Chondrocyte (in vitro differentiated cells): ENCODE measurements at regions not wholly inside any gene's neighbourhood (a gene's known extent, or its start where the extent isn't known, plus 50 kb on each side); places are given as distances from the start of the nearest gene placed in this dataset.

Source experiments
- DNase-seq: peaks from one replicate; pipeline ENCODE4 v3.0.0; 2021; ENCODE audit warnings: mixed read lengths, low spot score
- H3K27ac Mint-ChIP-seq: one replicate; pipeline ENCODE4 v1.8.0; 2021; ENCODE audit warnings: mild to moderate bottlenecking, moderate library complexity, mixed read lengths; ENCODE audit not compliant: unreplicated experiment
- H3K27me3 Mint-ChIP-seq: 2 replicates; pipeline ENCODE4 v1.8.0; 2021; ENCODE audit warnings: low read depth, mixed read lengths
- H3K36me3 Mint-ChIP-seq: 2 replicates; pipeline ENCODE4 v1.8.0; 2021; ENCODE audit warnings: low read depth, mixed read lengths
- H3K4me1 Mint-ChIP-seq: 2 replicates; pipeline ENCODE4 v1.8.0; 2021; ENCODE audit warnings: low read depth, mild to moderate bottlenecking, mixed read lengths
- H3K4me3 Mint-ChIP-seq: one replicate; pipeline ENCODE4 v1.8.0; 2021; ENCODE audit warnings: mild to moderate bottlenecking, moderate library complexity, mixed read lengths; ENCODE audit not compliant: unreplicated experiment
- H3K9me3 Mint-ChIP-seq: 2 replicates; pipeline ENCODE4 v1.8.0; 2021; ENCODE audit warnings: low read depth, mixed read lengths
- TF ChIP-seq, protein P1 (sequence below): fragments of 200-600 bp; sonication (generic); IDR thresholded peaks from 2 replicates; pipeline ENCODE4 v1.5.0; 2021; ENCODE audit warnings: antibody characterized with exemption, mild to moderate bottlenecking, moderate library complexity

DNA sequence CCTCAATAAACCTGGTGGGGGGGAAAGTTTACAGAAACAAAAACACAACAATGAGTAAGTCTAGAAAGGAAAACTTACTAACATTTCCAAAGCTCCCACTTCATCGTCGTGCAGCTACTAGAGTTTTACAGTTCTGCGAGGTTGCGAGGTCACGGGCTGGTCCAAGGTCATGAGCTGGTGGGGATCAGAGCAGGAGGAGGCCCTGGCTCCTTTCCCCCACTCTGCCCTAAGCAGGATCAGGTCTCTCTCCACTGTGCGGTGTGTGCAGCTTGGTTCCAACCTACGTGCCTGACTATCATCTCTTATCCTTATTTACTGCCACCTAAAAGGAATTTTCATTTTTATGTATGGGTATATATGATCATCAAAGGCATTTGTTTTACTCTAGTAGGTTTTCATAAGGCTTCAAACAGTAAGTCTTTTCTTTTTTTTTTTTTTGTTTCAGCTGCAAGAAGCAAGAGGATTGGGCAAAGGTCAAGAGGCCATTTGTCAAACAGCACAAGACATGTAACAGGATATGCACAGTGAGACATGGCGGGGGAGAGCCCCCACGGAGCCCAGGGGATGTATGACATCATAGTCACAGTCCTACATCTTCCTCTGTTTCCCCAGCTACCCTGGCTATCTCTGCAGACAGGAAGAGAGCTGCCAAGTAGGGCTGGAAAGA, 76.6 kb upstream of the POMP start:
- Mint-ChIP-seq H3K36me3 (no peaks in the 10 kb centered on the region), H3K27ac (no peak overlapping the region), H3K27me3 (no peaks in the 10 kb centered on the region), H3K4me3 (no peak overlapping the region), H3K9me3 (peaks cover 2% of the 10 kb centered on the region), H3K4me1 (peaks cover 23% of the 10 kb centered on the region)
- no peak for DNase-seq
- TF ChIP-seq, protein P1, sequence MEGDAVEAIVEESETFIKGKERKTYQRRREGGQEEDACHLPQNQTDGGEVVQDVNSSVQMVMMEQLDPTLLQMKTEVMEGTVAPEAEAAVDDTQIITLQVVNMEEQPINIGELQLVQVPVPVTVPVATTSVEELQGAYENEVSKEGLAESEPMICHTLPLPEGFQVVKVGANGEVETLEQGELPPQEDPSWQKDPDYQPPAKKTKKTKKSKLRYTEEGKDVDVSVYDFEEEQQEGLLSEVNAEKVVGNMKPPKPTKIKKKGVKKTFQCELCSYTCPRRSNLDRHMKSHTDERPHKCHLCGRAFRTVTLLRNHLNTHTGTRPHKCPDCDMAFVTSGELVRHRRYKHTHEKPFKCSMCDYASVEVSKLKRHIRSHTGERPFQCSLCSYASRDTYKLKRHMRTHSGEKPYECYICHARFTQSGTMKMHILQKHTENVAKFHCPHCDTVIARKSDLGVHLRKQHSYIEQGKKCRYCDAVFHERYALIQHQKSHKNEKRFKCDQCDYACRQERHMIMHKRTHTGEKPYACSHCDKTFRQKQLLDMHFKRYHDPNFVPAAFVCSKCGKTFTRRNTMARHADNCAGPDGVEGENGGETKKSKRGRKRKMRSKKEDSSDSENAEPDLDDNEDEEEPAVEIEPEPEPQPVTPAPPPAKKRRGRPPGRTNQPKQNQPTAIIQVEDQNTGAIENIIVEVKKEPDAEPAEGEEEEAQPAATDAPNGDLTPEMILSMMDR: no peak

DNA sequence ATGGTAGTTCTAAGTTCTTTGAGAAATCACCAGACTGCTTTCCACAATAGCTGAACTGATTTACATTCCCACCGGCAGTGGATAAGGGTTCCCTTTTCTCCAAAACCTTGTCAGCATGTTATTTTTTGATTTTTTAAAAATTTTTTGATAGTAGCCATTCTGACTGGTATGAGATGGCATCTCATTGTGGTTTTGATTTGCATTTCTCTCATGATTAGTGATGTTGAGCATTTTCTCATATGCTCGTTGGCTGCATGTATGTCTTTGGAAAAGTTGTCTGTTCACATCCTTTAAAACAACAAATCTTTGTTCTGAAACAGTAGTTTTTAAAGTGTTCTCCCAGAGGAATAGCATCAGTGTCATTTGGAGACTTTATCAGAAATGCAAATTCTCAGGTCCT, 77.5 kb upstream of the POMP start:
- DNase-seq: no peak
- H3K27ac Mint-ChIP-seq: no peak overlapping the region
- TF ChIP-seq, protein P1: no peak
- H3K4me1 Mint-ChIP-seq: peaks cover 23% of the 10 kb centered on the region
- no peak overlapping the region for H3K4me3 Mint-ChIP-seq
- H3K27me3 Mint-ChIP-seq: no peaks in the 10 kb centered on the region
- H3K9me3 Mint-ChIP-seq: peaks cover 2% of the 10 kb centered on the region
- H3K36me3 Mint-ChIP-seq: no peaks in the 10 kb centered on the region

DNA sequence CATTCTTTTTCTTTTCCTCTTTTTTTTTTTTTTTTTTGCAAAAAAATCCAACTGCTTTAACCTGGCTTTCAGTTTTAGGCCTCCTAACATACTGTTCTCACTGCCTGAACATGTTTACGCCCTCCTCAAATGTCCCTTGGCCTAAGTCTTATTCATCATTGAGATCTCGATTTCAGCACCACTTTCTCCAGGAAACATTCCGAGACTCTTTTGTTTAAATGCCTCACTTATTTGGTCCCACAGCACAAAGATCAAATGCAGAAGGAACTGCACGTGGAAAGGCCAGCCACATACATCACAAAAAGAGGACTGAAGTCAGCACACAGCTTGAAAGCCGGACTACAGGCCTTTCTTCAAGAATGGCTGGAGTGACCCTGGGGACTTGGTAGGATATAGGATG, 79.2 kb upstream of the POMP start:
- Mint-ChIP-seq H3K4me3 (no peak overlapping the region), H3K36me3 (no peaks in the 10 kb centered on the region), H3K27ac (no peak overlapping the region), H3K9me3 (peaks cover 2% of the 10 kb centered on the region), H3K27me3 (no peaks in the 10 kb centered on the region), H3K4me1 (peaks cover 14% of the 10 kb centered on the region)
- no peak for DNase-seq
- TF ChIP-seq, protein P1: no peak

DNA sequence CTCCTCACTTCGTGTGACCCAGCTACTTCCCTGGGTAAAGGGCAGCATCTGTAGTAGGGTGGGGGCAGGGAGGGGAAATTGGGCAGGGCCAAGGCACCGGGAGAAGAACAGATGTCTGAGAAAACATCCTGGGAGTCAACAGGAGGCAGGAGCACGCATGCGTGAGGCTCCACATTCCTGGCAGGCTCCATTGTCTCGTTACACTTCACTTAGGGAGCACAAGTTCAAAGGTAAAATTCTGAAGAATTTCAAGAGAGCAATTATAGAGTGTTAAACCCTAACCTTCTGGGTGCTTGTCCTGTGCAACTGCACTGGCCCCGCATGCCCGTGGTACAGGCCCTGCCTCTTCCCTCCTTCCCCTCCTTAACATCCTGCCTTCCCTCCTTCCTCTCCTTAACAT, 79.6 kb upstream of the POMP start:
- no peaks in the 10 kb centered on the region for H3K27me3 Mint-ChIP-seq
- no peak for DNase-seq
- no peaks in the 10 kb centered on the region for H3K36me3 Mint-ChIP-seq
- peaks cover 2% of the 10 kb centered on the region for H3K9me3 Mint-ChIP-seq
- H3K4me3 Mint-ChIP-seq: no peak overlapping the region
- TF ChIP-seq, protein P1: no peak
- H3K4me1 Mint-ChIP-seq: peaks cover 12% of the 10 kb centered on the region
- no peak overlapping the region for H3K27ac Mint-ChIP-seq

DNA sequence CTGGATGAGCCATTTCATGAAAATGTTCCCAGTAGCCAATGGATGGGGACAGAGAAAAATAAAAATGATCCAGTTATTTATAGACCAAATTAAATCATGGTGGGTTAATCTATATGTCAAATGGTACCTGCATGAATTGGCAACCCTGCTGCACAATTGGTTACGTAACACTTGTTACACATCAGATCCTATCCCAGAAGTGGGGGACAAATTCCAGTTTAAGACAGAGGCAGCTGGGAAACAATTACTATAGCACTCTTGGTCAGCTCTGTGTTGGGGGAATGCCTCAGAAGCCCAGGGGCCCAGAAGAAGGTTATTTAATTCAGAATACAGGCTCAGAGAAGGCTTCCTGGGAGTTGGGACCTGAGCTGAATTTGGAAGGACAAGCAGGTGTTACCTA, 81.1 kb upstream of the FLT1 start:
- Mint-ChIP-seq H3K27ac (no peak overlapping the region), H3K4me1 (no peaks in the 10 kb centered on the region), H3K9me3 (peaks cover 2% of the 10 kb centered on the region), H3K36me3 (no peaks in the 10 kb centered on the region), H3K27me3 (no peaks in the 10 kb centered on the region), H3K4me3 (no peak overlapping the region)
- TF ChIP-seq, protein P1: no peak
- DNase-seq: no peak
